ENCODE measurements at regions not wholly inside any gene's neighbourhood (a gene's known extent, or its start where the extent isn't known, plus 50 kb on each side); places are given as distances from the start of the nearest gene placed in this dataset.

DNA sequence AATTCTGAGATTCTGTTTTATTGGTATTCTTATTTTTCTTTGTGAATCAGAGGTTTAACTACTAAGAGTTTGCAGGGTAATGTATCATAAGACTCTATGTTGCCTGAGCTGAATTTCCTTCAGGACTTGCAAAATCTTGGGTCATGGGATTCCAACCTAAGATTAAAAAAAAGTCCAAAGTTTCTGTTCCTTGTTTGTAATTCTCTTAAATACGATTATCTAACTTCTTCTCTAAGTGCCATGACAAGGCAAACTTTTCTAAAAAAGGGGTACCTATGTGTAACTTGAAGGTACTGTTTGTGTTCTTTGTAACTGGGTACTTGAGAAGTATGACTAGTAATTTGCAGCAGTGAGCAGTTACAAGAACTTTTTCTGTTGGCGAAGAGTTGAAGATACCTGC, 181.3 kb upstream of the ZEB2 start:
- no peak for DNase-seq

DNA sequence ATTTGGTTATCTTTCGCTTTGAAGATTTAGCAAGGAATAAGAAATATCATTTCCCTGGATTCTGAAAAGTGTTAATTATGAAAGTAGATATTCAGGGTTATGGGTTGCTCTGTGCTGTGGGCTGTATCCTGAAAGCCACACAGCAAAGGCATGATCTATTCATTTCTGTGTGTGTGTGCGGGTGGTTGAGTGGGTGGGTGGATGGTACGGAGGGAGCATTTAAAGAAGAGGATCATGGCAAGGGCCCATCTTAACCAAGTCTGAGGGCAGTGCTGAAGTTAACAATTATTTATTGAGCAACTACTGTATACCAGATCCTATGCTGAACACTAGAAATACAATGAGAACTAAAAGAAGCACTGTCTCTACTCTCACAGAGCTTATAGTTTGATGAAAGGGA, 178.2 kb upstream of the ZEB2 start:
- no peak for DNase-seq

DNA sequence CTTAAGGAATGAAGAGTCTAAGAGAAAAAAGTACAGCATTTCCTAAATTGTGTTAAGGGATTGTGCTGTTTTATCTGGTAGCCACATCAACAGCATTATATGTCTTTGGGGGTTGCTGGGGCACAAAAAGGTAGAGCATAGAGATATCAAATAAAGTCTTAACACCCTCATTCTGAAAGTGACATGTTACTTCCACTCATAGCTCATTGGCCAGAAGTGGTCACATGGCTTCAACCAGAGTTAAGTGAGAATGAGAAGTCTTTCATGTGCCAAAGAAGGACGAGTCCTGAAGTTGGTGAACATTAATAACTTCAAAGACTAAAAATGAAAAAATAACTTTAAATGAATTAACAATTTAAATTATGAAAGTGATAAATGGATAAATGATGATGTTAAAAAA, 175.7 kb upstream of the ZEB2 start:
- DNase-seq = no peak

DNA sequence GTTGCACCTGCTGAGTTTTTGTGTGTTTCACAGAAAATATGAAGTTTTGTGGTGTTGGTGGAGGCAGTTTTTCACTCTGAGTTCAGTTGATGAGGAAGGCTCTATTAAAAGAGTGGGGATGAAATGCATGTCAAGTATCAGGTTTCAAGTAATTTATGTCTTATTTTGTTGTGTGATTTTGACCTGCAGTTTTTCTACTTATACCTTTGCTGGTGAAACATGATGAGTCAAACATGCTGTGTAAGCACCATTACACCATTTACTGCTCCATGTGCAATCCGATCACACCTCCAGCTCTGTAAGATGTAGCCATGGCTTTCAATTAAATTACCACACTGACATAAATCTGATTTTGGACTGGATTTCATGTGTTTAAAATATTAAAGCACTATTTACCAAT, 174.5 kb upstream of the ZEB2 start:
- DNase-seq = no peak

DNA sequence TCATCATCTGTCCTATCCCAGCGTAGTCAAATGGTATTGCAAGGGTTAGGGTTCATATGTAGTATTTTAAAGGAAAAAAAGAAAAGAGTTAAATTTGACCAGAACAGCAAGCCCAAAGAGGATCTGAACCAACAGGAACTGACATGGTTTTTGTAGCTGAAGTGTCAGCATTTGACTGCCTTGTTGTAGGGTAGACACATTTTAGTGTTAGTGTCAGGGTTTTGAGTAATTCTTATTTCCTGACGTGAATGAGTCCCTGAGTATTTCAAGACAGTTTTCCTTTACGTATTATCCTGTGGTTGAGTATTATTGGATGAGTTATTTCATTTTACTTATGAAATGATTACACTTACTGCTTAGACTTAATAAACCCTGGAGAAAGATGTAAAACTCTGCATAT, 173.3 kb upstream of the ZEB2 start:
- DNase-seq = no peak

DNA sequence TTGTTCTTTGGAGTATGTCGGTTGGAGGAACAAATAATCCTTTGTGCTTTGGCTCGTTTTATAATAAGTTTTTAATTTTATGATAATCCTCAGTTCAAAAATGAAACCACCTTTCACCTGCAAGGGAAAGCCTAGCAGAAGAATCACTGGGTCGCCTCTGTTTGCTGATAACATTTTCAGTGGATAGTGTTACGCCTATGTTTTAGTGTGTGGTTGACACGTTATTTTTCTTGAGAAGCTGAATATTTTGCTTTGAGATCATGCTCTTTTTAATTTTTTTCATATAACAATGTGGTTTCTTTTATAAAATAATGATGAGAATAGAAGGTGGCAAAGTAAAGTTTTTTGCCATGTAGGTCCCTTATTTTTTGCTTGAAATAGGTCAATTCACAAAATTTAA, 172.7 kb upstream of the ZEB2 start:
- DNase-seq = no peak

DNA sequence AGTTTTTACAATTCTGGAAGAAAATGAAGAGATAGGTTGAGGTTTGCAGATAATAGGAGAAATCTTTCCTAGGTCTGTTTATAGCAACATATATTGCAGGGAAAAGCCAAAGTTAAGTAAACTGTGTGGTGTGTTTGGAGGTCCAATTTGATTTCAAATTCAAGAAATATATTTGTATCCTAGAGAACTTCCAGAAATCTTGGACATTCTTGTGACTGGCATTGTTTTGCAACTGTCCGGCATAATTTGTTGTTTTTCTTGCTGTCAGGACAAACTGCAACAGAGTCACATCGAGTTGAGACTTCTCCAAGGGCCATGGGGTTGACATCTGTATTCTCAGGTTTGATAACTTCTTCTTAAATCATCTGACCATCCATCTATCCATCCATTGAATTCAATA, 170.9 kb upstream of the ZEB2 start:
- DNase-seq = no peak

DNA sequence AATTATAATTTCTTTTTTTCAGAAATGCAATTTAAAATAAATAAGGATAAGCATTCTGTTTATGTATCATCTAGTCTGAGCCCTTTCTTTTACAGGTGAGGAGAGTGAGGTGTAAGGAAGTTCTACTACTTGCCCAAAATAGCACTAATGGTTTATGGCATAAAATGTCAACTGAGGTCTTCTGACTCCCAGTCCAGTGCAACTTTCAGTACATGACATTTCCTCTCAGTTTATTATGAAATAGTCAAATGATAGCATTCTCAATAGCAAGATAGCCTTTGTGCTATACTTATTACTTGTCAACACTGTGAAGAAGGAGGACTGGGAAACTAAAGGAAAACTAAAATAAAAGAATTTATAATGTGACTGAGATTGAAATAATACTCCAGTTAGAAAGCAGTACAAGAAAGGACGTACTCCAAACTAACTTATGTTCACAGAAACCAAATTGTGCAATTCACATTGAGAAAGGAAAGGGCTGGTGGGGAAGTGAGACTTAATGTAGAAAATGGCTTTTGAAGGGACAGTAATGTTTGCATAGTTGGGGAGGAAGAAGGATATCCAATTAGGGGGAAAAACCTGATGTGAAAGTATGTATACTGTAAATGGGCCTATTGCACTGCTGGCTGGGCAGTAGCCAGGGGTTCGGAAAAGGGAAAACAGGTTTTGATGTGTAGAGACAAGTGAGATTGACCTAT, 166.7 kb upstream of the ZEB2 start:
- no peak for DNase-seq

DNA sequence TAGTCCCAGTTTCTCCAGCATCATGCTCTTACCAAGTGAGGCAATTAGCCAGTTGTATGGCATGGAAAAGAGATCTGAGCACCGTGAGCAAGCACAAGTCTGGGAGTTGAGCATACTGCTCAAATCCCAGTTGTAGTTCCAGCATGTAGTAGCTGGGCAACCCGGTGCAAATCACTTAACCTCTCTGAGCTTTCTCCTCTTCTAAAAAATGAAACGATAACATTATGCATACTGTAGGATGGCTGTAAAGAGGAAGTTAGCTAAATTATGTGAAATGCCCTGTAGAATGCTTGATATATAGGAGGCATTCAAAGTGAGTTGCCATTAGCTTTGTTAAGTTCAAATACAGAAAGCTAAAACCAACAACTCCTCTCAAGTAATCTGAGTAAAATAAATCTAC, 164.0 kb upstream of the ZEB2 start:
- no peak for DNase-seq

DNA sequence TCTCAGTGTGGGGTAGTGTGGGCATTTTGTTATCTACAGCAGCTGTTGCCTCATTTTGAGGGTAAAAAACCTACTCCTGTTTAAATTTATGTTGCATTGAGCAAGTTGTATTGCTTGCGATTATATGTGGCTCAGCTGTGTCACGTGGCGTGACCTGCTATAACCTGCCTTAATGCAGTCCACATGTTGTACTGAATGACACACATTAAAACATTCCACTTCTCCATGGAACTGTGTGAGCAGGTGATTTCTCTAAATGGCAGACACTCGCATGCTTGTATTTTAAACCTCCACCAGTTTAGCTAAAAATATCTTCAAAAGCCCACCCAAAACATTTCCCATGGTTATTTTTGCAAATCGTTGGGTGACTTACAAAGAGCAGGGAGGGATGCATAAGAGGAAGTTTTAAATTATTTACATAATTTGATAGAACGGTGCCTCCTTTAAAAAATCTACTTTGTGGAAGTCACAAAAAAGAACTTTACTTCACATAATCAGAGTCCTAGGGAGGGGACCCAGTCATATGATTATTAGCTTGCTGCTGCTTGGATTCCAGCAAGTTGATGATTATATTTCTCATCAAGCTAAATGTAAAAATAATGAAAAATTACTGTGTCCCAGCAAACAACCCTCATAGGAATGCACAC, 163.3 kb upstream of the ZEB2 start:
- no peak for DNase-seq

DNA sequence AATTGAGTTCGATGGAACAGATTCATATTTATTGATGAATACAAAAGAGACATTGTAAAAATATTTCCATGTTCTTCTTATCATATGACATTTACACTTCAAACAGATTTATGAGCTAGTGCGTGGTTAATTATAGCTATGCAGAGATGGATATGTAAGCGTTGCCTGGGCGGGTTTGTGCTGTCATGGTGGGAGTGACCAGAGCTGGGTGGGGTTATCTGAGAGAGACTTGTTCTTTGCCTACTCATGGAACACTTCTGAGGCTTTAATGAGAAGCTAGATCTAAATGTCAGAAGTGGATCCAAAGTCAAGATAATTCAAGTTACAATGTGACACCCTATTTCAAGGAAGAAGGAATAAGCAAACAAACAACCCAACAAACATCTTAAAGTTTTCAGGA, 162.3 kb upstream of the ZEB2 start:
- no peak for DNase-seq

DNA sequence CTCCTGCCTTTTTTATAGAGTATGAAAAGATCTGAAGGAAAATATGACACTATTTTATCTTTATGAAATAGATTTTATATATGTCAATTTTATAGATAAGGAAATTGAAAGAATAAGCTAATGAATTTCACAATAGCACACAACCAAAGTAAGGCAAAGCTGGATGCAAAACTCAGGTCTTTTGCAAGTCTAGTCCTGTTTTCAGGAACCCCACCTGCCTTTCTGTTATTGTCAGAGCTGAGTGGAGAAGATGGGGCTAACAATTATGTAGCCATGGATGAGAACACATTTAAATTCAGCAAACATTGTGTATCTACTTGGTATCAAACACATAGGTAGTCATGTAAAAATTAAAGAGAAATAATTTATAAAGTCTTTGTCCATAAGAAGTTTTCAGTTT, 161.5 kb upstream of the ZEB2 start:
- no peak for DNase-seq

DNA sequence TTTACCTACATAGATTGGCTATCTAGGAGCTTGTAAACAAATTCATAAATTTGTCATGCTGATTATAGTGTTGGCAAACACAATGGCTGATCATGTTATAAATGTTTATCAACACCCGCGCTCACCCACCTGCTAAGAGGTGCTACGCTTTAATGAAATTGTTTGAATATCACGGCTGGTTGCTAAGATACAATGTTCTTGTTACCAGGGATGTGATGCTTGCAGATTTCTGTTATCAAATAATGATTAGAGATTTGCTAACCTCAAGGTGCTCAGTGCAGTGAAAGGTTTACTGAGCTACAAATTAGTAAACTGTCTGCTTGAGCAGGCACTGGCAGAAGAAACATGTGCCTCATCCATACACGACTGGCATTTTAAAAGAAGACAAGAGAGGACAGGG, 160.0 kb upstream of the ZEB2 start:
- peak; percentile 43 for DNase-seq

DNA sequence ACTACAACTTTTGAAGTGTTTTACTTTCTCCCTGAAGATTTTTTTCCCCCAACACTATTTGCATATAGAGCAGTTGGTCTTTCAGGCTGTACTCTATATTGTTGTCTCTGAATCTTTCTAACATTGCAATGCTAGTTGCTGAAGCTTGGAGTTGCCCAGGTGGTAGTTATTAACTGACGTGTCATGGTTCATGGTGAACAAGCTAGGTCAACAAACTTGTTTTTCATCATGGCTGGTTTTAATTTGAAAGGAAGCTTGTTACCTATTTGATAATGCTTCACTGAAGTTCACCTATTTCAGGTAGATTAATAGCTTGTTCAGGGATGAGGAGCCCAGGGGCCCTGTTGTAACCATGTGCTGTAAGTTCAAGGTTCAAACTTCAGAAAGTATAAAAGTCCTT, 158.8 kb upstream of the ZEB2 start:
- no peak for DNase-seq

DNA sequence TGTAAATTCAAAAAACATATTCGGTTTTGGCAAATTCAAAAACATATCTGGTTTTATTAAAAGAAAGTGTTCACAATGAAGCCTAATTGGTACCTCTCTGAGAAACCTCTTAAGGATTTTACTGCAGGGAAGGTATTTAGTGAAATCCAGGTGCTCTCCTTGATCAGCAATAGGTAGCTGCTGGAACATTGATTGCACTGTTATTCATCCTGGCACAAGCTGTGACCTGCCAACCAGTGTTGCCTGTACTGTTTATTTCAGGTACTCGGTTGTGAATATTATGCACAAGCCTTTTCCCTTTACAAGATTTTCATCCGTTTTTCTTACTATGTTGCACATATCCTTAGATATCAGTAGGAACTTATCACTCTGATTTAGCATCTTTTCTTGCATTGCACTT, 155.8 kb upstream of the ZEB2 start:
- no peak for DNase-seq

DNA sequence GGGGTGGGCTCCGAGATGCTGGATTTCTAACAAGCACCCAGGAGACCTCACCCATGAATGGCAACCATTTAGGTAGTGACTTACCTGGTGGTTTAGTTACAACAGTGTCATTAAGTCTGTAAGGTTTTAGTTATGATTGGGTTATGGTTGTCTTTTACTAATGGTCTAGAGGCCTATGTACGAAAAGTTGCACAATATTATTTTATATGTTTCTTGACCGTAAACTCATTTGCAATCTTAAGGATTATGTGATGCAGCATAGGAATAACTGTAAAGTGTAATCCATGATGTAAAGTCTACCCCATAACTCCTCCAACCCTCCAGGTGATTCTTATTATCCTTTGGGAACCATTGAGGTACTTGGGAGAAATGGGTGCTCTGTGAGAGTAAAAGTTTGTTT, 155.4 kb upstream of the ZEB2 start:
- no peak for DNase-seq

DNA sequence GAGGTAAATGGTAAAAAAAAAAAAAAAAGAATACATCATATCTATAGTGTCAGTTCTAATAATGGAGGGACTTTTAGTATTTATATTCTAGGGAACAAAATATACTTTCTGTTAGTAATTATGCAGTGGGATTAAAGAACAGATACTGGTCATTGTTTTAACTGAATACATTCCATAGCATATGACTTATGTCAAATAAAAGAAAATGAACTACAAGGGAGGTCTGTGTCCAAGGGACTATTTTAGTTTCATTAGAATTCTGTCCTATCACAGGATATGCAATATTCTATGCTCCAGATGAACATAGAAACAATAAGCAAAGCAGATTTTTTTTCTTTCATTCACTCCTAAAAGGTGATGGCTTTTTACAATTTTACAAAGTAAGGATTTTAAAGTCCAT, 154.2 kb upstream of the ZEB2 start:
- no peak for DNase-seq

DNA sequence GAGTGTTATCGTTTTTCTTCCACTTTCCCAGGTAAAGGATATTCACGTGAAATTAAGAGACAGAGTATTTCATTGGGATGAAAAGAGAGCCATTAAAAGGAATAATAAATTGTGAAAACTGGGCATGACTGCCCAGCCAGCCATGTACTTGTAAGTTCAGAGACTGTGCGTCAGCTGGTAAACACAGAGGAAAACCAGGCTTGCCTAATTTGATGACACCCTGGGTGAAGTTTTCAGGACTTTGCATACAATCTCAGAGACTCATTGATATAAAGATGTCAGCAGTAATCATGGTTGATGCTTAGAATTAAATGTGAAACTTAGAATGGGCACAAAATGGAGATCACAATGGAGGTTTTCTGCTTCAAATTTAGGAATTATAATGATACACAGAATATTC, 153.5 kb upstream of the ZEB2 start:
- DNase-seq = no peak

DNA sequence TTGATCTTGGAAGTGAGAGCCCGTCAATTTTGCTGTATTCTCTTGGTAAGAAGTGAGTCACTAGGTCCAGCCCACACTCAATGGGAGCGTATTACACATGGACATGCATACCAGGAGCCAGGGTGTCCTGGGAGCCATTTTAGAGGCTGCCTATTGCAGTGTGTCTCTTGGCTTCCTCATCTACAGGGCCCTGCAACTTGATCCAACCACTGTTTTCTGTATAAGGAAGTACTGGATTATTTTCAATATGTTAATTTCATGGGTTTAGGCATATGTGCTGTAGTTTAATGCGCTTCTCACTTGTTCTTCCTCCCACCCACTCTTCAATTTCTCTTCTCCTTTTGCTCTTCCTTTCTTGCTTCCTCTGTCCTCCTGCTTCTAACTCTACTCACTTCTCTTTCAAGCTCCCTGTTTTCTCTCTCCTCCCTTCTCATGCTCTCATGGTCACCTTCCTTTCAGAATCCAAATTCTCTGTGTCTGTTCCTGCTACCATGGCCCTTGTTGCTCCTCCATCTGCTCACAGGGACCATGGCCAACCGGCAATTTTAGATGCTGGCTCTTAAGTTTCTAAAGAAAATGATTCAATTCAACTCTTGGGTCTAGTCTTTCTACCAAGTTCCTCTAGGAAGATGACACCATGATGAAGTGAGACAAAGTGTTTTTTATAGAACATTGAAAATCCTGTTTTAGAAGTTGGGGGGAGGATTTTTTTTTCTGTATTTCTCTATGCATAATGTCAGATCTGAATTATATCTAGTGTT, 152.0 kb upstream of the ZEB2 start:
- DNase-seq = no peak

DNA sequence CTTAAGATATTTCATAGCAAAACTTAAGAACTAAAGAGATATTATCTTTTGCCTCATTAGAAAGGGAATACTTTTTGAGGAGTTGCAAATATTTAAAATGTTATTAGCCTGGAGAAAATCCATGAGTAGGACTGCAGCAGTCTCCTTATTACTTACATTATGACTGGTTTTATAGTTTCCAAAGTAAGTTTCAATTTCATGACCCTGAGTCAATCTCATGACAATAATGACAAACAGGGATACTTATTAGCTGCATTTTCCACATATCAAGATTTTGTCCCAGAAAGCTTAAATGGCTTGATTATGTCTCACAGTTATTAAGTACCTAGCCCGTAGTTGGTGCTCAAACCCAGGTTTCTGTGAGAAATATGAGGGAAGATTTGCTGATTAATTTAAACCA, 150.8 kb upstream of the ZEB2 start:
- no peak for DNase-seq

DNA sequence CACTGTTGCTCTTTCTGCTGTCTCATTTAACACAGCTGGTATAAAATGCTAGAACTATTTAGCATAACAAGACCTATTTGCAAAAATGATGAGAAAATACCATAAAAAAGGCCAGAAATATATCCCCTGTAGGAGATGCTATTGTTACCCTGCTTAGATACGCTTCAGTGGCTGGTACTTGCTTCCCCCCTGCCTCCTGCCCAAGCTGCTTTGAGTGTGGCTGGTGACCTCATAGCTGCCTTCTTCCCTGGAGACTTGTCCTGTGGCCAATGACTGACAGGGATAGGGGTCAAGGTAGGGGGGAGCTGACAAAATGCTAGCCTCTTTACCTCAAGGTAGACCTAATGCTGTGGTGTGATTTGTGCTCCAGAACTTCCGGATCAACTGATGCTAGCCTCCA, 150.2 kb upstream of the ZEB2 start:
- DNase-seq = no peak

DNA sequence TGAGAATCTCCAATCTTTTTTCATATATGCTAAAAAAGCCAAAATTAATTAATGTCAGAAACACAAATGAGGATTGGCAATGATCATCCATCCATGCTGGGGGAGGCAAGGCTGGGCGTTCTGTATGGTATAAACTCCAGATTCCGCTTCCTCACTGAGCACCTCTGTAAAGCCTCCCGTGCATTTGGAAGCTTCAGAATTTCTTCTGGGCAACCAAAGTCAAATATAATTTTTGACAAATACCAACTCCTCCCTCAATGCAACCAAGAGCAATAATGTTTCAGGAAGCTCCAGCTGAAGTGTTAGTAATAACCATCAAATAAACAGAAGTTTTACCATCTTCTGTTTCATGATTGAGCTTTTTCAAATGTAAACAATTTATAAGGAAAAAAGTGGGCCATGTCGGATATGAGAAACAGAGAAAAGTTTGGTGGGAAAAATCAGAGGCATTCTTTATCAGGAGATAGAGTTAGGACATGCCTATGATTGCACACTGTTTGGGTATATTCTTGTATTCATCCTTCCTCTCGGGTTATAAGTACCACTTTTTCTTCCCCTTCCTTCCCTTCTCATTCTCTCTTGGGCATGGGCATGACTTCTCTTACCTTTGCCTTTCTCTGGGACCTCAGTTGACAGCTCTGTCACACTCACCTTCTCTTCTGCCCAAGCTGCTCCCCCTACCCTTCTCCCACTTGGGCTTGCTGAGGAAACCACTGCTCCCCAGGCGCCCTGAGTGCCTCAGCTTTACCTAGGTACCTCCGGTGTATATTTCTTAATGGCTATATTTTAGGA, 149.5 kb upstream of the ZEB2 start:
- no peak for DNase-seq

DNA sequence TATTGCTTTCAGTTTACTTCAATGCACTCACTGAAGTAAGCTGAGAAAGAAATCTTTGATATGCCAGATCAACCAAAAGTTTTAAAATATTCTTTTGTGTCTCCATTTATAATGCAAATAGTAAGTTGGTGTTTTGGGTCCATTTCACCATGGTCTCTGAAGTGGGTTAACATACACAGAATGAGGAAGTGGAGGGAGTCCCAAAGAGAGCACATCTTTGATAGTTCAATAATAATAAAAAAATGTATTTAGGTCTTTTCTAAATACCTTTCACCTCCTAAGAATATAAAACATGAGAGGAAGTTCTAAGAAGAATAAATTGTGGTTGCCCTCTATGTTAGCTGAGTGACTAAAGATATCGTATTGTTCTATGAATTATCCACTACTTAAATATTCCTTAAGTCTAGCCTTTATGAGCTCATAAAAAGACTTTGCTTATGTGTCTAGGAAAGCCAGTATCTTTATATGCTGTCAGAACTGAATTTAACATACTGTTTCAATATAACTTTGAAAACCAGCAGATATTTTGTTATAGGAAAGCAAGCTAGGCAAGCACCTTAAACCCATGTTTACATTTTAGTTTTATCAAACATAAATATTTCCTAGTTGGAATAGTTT, 148.7 kb upstream of the ZEB2 start:
- no peak for DNase-seq
